ENCODE measurements at regions not wholly inside any gene's neighbourhood (a gene's known extent, or its start where the extent isn't known, plus 50 kb on each side); places are given as distances from the start of the nearest gene placed in this dataset.

- no peak for DNase-seq (ENCODE audit: low spot score)
- no peaks in the 10 kb centered on the region for H3K36me3 Mint-ChIP-seq (ENCODE audit: low read depth)
- H3K27ac Mint-ChIP-seq (ENCODE audit: unreplicated experiment) = no peak overlapping the region
- no peaks in the 10 kb centered on the region for H3K9me3 Mint-ChIP-seq (ENCODE audit: low read depth)
- H3K4me3 Mint-ChIP-seq (ENCODE audit: unreplicated experiment) = no peak overlapping the region
- peaks cover 17% of the 10 kb centered on the region for H3K4me1 Mint-ChIP-seq (ENCODE audit: low read depth)
- TF ChIP-seq, protein P1, sequence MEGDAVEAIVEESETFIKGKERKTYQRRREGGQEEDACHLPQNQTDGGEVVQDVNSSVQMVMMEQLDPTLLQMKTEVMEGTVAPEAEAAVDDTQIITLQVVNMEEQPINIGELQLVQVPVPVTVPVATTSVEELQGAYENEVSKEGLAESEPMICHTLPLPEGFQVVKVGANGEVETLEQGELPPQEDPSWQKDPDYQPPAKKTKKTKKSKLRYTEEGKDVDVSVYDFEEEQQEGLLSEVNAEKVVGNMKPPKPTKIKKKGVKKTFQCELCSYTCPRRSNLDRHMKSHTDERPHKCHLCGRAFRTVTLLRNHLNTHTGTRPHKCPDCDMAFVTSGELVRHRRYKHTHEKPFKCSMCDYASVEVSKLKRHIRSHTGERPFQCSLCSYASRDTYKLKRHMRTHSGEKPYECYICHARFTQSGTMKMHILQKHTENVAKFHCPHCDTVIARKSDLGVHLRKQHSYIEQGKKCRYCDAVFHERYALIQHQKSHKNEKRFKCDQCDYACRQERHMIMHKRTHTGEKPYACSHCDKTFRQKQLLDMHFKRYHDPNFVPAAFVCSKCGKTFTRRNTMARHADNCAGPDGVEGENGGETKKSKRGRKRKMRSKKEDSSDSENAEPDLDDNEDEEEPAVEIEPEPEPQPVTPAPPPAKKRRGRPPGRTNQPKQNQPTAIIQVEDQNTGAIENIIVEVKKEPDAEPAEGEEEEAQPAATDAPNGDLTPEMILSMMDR (IDR thresholded peaks at IDR 0.05) = no peak
- H3K27me3 Mint-ChIP-seq (ENCODE audit: low read depth) = no peaks in the 10 kb centered on the region
Observed at GRCh38 chr3:76871655-76872054, 168.2 kb upstream of the ROBO2 start.

DNA sequence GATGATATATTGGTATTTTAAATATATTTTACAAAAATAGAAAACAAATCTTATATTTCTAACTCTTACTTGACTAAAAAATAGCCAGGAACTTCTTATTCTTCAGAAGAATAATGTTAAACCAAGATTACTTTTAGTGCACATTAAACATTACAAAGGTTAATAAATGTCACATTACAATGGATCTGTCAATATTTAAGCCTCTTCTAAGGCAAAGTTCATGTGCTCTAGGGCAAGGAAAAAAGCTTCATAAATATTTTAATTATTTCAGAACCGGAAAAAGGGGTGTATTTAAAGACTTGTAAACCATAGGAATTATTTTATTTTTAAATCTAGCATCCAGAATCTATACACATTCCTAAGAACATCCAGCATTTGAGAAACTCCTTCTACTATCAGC is 166.9 kb upstream of the ROBO2 start:
- DNase-seq (ENCODE audit: low spot score) = no peak
- no peaks in the 10 kb centered on the region for H3K27me3 Mint-ChIP-seq (ENCODE audit: low read depth)
- H3K36me3 Mint-ChIP-seq (ENCODE audit: low read depth) = no peaks in the 10 kb centered on the region
- TF ChIP-seq, protein P1 (IDR thresholded peaks at IDR 0.05) = no peak
- no peak overlapping the region for H3K27ac Mint-ChIP-seq (ENCODE audit: unreplicated experiment)
- no peaks in the 10 kb centered on the region for H3K9me3 Mint-ChIP-seq (ENCODE audit: low read depth)
- no peak overlapping the region for H3K4me3 Mint-ChIP-seq (ENCODE audit: unreplicated experiment)
- H3K4me1 Mint-ChIP-seq (ENCODE audit: low read depth) = peaks cover 14% of the 10 kb centered on the region

- TF ChIP-seq, protein P1 (IDR thresholded peaks at IDR 0.05) = no peak
- Mint-ChIP-seq H3K9me3 (ENCODE audit: low read depth) (no peaks in the 10 kb centered on the region), H3K27ac (ENCODE audit: unreplicated experiment) (no peak overlapping the region), H3K36me3 (ENCODE audit: low read depth) (no peaks in the 10 kb centered on the region), H3K27me3 (ENCODE audit: low read depth) (no peaks in the 10 kb centered on the region), H3K4me3 (ENCODE audit: unreplicated experiment) (no peak overlapping the region), H3K4me1 (ENCODE audit: low read depth) (peaks cover 14% of the 10 kb centered on the region)
- no peak for DNase-seq (ENCODE audit: low spot score)
Observed at GRCh38 chr3:76873532-76874242, 166.2 kb upstream of the ROBO2 start.

DNA sequence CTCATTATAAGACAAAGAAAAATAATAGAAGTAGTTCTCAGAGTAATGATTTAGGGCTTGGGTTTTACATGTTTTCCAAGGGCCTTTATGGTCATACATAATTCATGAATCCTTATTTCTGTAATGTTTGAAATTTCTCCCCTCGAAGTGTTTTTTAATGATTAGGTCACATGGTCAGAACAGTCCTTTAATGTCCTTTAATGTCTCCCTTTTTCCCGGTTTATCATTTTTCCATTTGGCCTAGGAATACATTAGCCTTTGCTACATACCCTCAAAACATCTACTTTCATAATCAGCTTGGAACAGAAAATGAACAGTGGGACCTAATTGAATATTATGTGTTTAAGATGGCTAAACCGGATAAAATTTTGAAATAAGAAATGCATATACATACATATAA is 159.9 kb upstream of the ROBO2 start:
- H3K4me1 Mint-ChIP-seq (ENCODE audit: low read depth) = no peaks in the 10 kb centered on the region
- H3K27ac Mint-ChIP-seq (ENCODE audit: unreplicated experiment) = no peak overlapping the region
- no peaks in the 10 kb centered on the region for H3K9me3 Mint-ChIP-seq (ENCODE audit: low read depth)
- H3K27me3 Mint-ChIP-seq (ENCODE audit: low read depth) = no peaks in the 10 kb centered on the region
- H3K36me3 Mint-ChIP-seq (ENCODE audit: low read depth) = no peaks in the 10 kb centered on the region
- DNase-seq (ENCODE audit: low spot score) = no peak
- H3K4me3 Mint-ChIP-seq (ENCODE audit: unreplicated experiment) = no peak overlapping the region
- TF ChIP-seq, protein P1 (IDR thresholded peaks at IDR 0.05) = no peak

DNA sequence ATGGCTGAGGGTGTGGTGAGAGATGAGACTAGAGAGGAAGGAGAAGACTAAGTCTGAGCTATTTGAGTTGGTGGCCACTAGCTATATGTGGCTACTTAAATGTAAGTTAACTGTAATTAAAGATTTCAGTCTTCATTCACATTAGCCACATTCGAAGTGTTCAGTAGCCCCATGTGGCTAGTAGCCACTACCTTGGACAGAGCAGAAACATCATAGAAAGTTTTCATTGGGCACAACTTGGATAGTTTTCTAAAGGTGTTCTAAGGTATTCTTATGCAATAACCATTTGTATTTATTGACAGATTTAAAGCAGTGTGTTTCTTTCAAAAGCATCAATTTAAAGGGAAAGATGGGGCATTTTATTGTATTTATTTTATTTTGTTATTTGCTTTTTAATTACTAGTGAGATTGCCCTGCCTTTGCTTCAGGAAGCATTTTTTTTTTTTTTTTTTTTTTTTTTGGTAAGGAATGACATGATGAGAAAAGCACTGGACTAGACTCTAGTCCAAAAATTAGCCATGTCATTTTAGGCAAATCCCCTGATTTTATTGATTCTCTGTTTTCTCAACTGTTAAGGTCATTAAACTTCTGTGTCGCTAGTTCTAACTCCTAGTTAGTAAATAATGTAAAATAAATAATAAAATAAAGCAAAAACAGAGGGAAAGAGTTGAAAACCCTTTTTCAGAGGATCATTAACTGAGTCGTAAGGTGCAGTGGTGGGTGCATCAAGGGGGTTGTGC is 153.0 kb upstream of the ROBO2 start:
- H3K9me3 Mint-ChIP-seq (ENCODE audit: low read depth) = no peaks in the 10 kb centered on the region
- TF ChIP-seq, protein P1 (IDR thresholded peaks at IDR 0.05) = no peak
- no peak for DNase-seq (ENCODE audit: low spot score)
- H3K27ac Mint-ChIP-seq (ENCODE audit: unreplicated experiment) = no peak overlapping the region
- H3K36me3 Mint-ChIP-seq (ENCODE audit: low read depth) = no peaks in the 10 kb centered on the region
- no peak overlapping the region for H3K4me3 Mint-ChIP-seq (ENCODE audit: unreplicated experiment)
- no peaks in the 10 kb centered on the region for H3K4me1 Mint-ChIP-seq (ENCODE audit: low read depth)
- peaks cover 4% of the 10 kb centered on the region for H3K27me3 Mint-ChIP-seq (ENCODE audit: low read depth)

Data from chondrocyte (in vitro differentiated cells).